Panc1 (cell line): ENCODE measurements at regions not wholly inside any gene's neighbourhood (a gene's known extent, or its start where the extent isn't known, plus 50 kb on each side); places are given as distances from the start of the nearest gene placed in this dataset.

Experiments
- ATAC-seq: fragments of 200-7000 bp; cut with Tn5 transposase; 2 replicates; pipeline ENCODE4 v1.9.1; 2020; ENCODE audit warnings: mild to moderate bottlenecking, moderate library complexity
- BruUV-seq: library from RNA; stranded (reverse); fragments of 400-500 nt; replicated peaks from 2 replicates; lab custom pipeline; 2021; lab: Mats Ljungman, UMichigan
- CTCF ChIA-PET: fragments of 300-600 bp; sonication (Branson Sonifier 250); formaldehyde crosslinking; loops from one replicate; lab custom pipeline; 2022; ENCODE audit warnings: antibody characterized with exemption; lab: Charles Lee
- POLR2A ChIA-PET: fragments of 300-600 bp; sonication (Branson Sonifier 250); formaldehyde crosslinking; loops from one replicate; lab custom pipeline; 2022; ENCODE audit warnings: antibody characterized with exemption; lab: Charles Lee
- DNase-seq: peaks from one replicate; pipeline ENCODE4 v3.0.0-alpha.2; 2010; ENCODE audit warnings: low read depth, low spot score
- H3K27ac ChIP-seq: 2 replicates; pipeline ENCODE4 v1.5.1; 2011; ENCODE audit warnings: mild to moderate bottlenecking, low read length, inconsistent platforms
- H3K27me3 ChIP-seq: fragments of 200-500 bp; sonication (Bioruptor generic); 2 replicates; pipeline ENCODE4 v1.6.0; 2014; ENCODE audit warnings: low read length, inconsistent platforms; ENCODE audit not compliant: control insufficient read depth, insufficient read depth
- H3K36me3 ChIP-seq: fragments of 200-500 bp; sonication (Bioruptor generic); 2 replicates; pipeline ENCODE4 v1.5.1; 2014; ENCODE audit warnings: inconsistent platforms, mild to moderate bottlenecking, low read length, moderate library complexity; ENCODE audit not compliant: control insufficient read depth, insufficient read depth
- H3K4me1 ChIP-seq: 2 replicates; pipeline ENCODE4 v1.5.1; 2011; ENCODE audit warnings: inconsistent platforms, mild to moderate bottlenecking, low read length, moderate library complexity; ENCODE audit not compliant: control insufficient read depth, insufficient read depth
- H3K4me3 ChIP-seq, 2 experiments: 2 replicates each; pipeline ENCODE4 v1.5.1; 2011 to 2012; ENCODE audit warnings: low read depth in 2 of 2, low read length in 2 of 2, mild to moderate bottlenecking in 2 of 2, inconsistent platforms in 1 of 2, moderate library complexity in 1 of 2
- H3K9me3 ChIP-seq: fragments of 200-500 bp; sonication (Bioruptor generic); 2 replicates; pipeline ENCODE4 v1.5.1; 2014; ENCODE audit warnings: low read depth, mild to moderate bottlenecking, inconsistent platforms, low read length, moderate library complexity; ENCODE audit not compliant: control insufficient read depth, insufficient read depth
- POLR2AphosphoS5 ChIP-seq: IDR thresholded peaks from 2 replicates; pipeline ENCODE4 v1.6.1; 2012; ENCODE audit warnings: mild to moderate bottlenecking, low read depth, low read length, moderate library complexity
- SIN3A ChIP-seq: IDR thresholded peaks from 2 replicates; pipeline ENCODE4 v1.6.1; 2012; ENCODE audit warnings: low read depth, mild to moderate bottlenecking, low read length, moderate library complexity, borderline replicate concordance; ENCODE audit not compliant: insufficient read depth
- TCF7L2 ChIP-seq: IDR thresholded peaks from 2 replicates; pipeline ENCODE4 v1.6.1; 2011; ENCODE audit warnings: mild to moderate bottlenecking, low read depth, low read length, inconsistent platforms
- in situ Hi-C: cut with HindIII; loops from 2 replicates; pipeline ENCODE4 v1.10.0; 2016; ENCODE audit warnings: low sequenced_read_pairs, low pct_unique_long_range_greater_than_20kb
- intact Hi-C: fragments of 100-400 bp; cut with micrococcal nuclease; formaldehyde crosslinking; loops from one replicate; pipeline ENCODE4 v1.10.0; 2022; ENCODE audit not compliant: unreplicated experiment
- TF ChIP-seq, protein P1 (sequence below), 2 experiments: IDR thresholded peaks; 2 replicates each; pipeline ENCODE4 v1.6.1; 2011 to 2012; ENCODE audit warnings: low read depth in 2 of 2, control low read depth in 1 of 2, low read length in 1 of 2, mild to moderate bottlenecking in 1 of 2, moderate library complexity in 1 of 2; ENCODE audit not compliant: insufficient read depth in 1 of 2
- TF ChIP-seq, protein P2 (sequence below): fragments of 450-650 bp; IDR thresholded peaks from 2 replicates; pipeline ENCODE4 v1.5.1; 2017; ENCODE audit warnings: mild to moderate bottlenecking

DNA sequence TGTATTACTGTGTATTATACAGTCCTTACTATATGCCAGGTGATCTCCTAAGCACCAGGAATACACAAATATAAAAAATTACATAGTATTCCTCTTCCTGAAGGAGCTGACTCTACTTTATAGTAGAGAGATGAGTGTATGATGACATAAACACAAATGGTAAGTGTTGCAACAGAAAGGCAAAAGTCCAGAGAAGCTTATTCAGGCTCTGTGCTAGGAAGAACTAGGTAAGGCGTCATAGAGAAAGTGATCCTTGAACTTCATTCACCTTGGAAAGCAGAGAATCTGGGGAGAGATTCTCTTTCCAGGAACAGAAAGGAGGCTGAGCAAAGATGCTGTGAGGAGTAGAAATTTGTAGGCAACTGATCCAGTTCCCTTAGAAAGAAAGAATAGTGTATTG lies 115.0 kb upstream of the KCNIP4 start:
- Histone ChIP-seq H3K36me3 (no peaks in the 10 kb centered on the region), H3K4me1 (no peaks in the 10 kb centered on the region), H3K9me3 (no peaks in the 10 kb centered on the region), H3K27ac (no peak overlapping the region), H3K27me3 (no peaks in the 10 kb centered on the region), H3K4me3 (no peak overlapping the region)
- ChIA-PET CTCF (no interaction called here), POLR2A (no interaction called here)
- ATAC-seq (no peak), DNase-seq (no peak)
- in situ Hi-C loops, result no loop called here
- BruUV-seq, result no TSS peak
- TF ChIP-seq TCF7L2, result no peak
- TF ChIP-seq POLR2AphosphoS5, result no peak
- TF ChIP-seq, protein P1, sequence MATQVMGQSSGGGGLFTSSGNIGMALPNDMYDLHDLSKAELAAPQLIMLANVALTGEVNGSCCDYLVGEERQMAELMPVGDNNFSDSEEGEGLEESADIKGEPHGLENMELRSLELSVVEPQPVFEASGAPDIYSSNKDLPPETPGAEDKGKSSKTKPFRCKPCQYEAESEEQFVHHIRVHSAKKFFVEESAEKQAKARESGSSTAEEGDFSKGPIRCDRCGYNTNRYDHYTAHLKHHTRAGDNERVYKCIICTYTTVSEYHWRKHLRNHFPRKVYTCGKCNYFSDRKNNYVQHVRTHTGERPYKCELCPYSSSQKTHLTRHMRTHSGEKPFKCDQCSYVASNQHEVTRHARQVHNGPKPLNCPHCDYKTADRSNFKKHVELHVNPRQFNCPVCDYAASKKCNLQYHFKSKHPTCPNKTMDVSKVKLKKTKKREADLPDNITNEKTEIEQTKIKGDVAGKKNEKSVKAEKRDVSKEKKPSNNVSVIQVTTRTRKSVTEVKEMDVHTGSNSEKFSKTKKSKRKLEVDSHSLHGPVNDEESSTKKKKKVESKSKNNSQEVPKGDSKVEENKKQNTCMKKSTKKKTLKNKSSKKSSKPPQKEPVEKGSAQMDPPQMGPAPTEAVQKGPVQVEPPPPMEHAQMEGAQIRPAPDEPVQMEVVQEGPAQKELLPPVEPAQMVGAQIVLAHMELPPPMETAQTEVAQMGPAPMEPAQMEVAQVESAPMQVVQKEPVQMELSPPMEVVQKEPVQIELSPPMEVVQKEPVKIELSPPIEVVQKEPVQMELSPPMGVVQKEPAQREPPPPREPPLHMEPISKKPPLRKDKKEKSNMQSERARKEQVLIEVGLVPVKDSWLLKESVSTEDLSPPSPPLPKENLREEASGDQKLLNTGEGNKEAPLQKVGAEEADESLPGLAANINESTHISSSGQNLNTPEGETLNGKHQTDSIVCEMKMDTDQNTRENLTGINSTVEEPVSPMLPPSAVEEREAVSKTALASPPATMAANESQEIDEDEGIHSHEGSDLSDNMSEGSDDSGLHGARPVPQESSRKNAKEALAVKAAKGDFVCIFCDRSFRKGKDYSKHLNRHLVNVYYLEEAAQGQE (IDR thresholded peaks at IDR 0.05; ENCODE audit: insufficient read depth in 1 of 2, low read depth in 2 of 2, low read length in 1 of 2), result no peak
- TF ChIP-seq SIN3A, result no peak
- TF ChIP-seq, protein P2, sequence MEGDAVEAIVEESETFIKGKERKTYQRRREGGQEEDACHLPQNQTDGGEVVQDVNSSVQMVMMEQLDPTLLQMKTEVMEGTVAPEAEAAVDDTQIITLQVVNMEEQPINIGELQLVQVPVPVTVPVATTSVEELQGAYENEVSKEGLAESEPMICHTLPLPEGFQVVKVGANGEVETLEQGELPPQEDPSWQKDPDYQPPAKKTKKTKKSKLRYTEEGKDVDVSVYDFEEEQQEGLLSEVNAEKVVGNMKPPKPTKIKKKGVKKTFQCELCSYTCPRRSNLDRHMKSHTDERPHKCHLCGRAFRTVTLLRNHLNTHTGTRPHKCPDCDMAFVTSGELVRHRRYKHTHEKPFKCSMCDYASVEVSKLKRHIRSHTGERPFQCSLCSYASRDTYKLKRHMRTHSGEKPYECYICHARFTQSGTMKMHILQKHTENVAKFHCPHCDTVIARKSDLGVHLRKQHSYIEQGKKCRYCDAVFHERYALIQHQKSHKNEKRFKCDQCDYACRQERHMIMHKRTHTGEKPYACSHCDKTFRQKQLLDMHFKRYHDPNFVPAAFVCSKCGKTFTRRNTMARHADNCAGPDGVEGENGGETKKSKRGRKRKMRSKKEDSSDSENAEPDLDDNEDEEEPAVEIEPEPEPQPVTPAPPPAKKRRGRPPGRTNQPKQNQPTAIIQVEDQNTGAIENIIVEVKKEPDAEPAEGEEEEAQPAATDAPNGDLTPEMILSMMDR, result no peak
- intact Hi-C loops, result no loop called here

DNA sequence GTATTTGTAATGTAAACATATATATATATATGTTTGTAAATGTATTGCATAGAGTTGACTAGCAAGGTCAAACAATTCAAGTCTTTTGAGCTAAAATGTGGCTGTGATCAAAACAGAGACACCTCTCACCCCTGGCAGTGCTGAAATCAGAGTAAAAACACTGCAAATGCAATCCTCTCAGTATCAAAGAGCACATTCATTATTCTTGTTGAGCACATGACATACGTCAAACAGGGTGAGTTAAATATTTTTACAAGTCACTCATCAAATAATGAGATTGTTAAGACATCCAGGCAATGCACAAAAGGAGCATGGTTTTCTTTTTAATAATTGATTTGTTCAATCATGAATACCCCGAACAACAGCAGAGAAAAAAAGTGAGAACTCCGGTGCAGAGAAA lies 114.1 kb upstream of the KCNIP4 start:
- in situ Hi-C loops, result no loop called here
- Histone ChIP-seq H3K4me1 (no peaks in the 10 kb centered on the region), H3K27ac (no peak overlapping the region), H3K36me3 (no peaks in the 10 kb centered on the region), H3K9me3 (no peaks in the 10 kb centered on the region), H3K27me3 (no peaks in the 10 kb centered on the region), H3K4me3 (no peak overlapping the region)
- DNase-seq (no peak), ATAC-seq (no peak)
- ChIA-PET CTCF (no interaction called here), POLR2A (no interaction called here)
- no TSS peak for BruUV-seq
- intact Hi-C loops, result no loop called here
- TF ChIP-seq, protein P2, result no peak
- TF ChIP-seq, protein P1 (IDR thresholded peaks at IDR 0.05; ENCODE audit: insufficient read depth in 1 of 2, low read depth in 2 of 2, low read length in 1 of 2), result no peak
